B cell (primary cell): ENCODE measurements at regions not wholly inside any gene's neighbourhood (a gene's known extent, or its start where the extent isn't known, plus 50 kb on each side); places are given as distances from the start of the nearest gene placed in this dataset.
"Not testable (repeated sequence)": the region's sequence is repeated elsewhere in the genome, so short reads cannot be mapped to it uniquely, and the experiment has no call there.

ENCODE experiments used
- CTCF ChIP-seq: fragments of 200-600 bp; IDR thresholded peaks from one replicate; pipeline ENCODE4 v1.8.0; 2022; ENCODE audit warnings: antibody characterized with exemption, mild to moderate bottlenecking
- EZH2 ChIP-seq: IDR thresholded peaks from 2 replicates; pipeline ENCODE4 v1.6.1; 2012; ENCODE audit warnings: borderline replicate concordance, low read depth, mild to moderate bottlenecking, moderate library complexity, low read length; ENCODE audit not compliant: insufficient read depth, poor library complexity, severe bottlenecking

GRCh38 chr5:34179453-34180190, 136.6 kb upstream of the C1QTNF3 start:
- not testable (repeated sequence) for TF ChIP-seq EZH2, CTCF
